ENCODE measurements at regions not wholly inside any gene's neighbourhood (a gene's known extent, or its start where the extent isn't known, plus 50 kb on each side); places are given as distances from the start of the nearest gene placed in this dataset.

DNA sequence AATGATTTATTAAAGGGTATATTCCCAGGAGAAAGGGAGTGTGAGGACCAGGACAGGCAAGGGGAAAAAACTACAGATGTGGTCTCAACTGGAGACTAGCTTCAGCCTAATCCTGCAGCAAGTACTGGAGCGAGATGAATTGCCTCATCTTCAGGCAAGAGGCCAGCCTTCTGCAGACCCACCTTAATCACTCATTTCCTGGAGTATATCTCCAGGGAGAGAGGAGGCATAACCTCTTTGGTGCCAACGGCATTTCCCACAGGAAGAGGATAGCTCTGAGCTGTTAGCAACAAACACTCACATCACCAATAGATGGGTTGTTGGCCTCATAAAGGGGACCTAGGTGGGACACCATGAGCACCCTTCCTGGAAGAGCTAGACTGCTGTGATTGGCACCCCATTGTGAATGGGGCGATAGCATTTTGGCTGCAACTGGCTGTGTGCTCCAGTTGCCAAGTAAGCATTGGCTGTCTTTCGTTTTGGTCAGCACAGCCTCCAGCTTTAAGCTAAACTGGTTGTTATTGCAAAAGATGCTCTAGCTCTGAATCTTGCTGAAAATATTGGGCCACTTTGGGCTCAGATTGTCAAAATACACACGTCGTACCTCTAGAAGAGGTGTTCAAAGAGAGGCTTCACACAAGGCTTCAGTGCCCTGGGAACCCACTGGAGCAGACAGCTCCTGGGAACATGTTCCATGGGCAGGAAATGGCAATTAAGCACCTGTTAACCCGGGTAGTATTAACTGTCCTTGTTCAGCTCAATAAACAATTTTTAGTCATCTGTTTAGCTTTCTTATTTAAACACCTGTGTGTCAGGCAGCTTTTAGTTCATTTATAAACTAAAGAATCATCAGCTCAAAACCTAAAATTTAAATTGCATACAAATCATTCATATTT, 314.8 kb upstream of the C1orf87 start:
- H3K4me1 ChIP-seq, result peaks cover 0 to 3% of the 10 kb centered on the region in 2 donors
- H3K4me3 ChIP-seq, result no peak overlapping the region
- TF ChIP-seq, protein P1, sequence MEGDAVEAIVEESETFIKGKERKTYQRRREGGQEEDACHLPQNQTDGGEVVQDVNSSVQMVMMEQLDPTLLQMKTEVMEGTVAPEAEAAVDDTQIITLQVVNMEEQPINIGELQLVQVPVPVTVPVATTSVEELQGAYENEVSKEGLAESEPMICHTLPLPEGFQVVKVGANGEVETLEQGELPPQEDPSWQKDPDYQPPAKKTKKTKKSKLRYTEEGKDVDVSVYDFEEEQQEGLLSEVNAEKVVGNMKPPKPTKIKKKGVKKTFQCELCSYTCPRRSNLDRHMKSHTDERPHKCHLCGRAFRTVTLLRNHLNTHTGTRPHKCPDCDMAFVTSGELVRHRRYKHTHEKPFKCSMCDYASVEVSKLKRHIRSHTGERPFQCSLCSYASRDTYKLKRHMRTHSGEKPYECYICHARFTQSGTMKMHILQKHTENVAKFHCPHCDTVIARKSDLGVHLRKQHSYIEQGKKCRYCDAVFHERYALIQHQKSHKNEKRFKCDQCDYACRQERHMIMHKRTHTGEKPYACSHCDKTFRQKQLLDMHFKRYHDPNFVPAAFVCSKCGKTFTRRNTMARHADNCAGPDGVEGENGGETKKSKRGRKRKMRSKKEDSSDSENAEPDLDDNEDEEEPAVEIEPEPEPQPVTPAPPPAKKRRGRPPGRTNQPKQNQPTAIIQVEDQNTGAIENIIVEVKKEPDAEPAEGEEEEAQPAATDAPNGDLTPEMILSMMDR (IDR thresholded peaks at IDR 0.05), result no peak
- no peak for DNase-seq (ENCODE audit: low spot score in 2 of 2)
- intact Hi-C loops (cut with DNase I), result no loop called here
- no peak overlapping the region for H3K27ac ChIP-seq
- no peaks in the 10 kb centered on the region for H3K27me3 ChIP-seq
- peaks cover 0 to 5% of the 10 kb centered on the region in 2 donors for H3K9me3 ChIP-seq
- H3K36me3 ChIP-seq, result no peaks in the 10 kb centered on the region

DNA sequence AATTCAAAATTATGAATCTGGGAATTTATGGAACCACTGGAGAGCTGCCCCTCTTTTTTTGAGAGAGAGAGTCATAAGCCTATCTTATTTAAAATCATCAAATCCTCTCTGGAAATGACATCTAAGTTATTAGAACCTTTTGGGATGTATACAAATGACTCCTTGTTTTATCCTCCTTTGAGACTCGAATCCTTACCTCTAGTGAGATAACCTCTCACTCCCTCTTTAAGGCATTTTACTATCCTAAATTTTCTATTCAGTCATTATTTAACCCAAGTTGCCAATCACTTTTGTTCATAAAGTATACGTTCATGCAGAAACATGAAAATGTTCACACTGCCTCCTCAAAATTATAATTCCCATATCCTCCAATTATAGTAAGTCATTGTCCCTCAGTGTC, 313.6 kb upstream of the C1orf87 start:
- Histone ChIP-seq H3K4me1 (peaks cover 0 to 3% of the 10 kb centered on the region in 2 donors), H3K36me3 (no peaks in the 10 kb centered on the region), H3K9me3 (peaks cover 0 to 5% of the 10 kb centered on the region in 2 donors), H3K27me3 (no peaks in the 10 kb centered on the region), H3K27ac (no peak overlapping the region), H3K4me3 (no peak overlapping the region)
- TF ChIP-seq, protein P1 (IDR thresholded peaks at IDR 0.05), result no peak
- DNase-seq (ENCODE audit: low spot score in 2 of 2), result no peak
- intact Hi-C loops (cut with DNase I), result no loop called here

DNA sequence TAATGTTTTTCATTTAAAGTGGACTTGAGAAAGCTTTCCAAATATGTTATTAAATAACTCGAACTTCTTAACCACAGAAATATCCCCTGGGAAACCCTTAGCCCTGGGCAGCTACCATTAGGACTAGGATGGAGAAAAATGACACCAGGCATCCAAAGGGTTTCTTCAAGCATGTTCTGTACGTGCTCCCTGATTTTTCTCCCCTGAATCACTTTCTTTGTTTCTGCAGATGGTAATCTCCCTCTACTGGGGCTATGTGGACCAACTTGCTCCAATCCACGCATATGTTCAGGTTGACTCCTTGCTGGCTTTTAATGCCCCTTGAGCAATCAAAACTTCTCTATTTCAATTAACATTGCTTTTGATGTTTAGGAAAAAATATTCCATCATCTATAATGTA, 312.7 kb upstream of the C1orf87 start:
- Histone ChIP-seq H3K27me3 (no peaks in the 10 kb centered on the region), H3K4me3 (no peak overlapping the region), H3K9me3 (peaks cover 0 to 5% of the 10 kb centered on the region in 2 donors), H3K36me3 (no peaks in the 10 kb centered on the region), H3K27ac (no peak overlapping the region), H3K4me1 (peaks cover 0 to 3% of the 10 kb centered on the region in 2 donors)
- intact Hi-C loops (cut with DNase I), result no loop called here
- TF ChIP-seq, protein P1 (IDR thresholded peaks at IDR 0.05), result no peak
- no peak for DNase-seq (ENCODE audit: low spot score in 2 of 2)

DNA sequence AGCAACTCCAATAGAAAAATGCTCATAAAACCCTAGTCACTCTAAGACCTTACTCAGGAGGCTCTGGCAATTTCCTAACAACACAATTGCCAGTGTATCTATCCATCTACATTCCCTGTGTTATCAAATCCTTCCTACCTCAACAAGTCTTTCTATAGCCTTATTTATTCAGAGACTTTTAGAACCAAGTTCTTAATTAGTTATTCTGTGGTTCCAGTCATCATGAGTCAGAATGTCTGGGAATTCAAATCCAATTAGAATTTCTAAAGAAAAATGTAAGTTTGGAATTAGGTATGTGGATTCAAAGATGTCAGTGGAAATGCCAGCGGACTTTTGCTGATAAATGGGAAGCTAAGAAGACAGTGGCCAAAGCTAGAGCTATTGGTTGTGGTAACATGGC, 302.6 kb upstream of the C1orf87 start:
- Histone ChIP-seq H3K4me3 (no peak overlapping the region), H3K27me3 (no peaks in the 10 kb centered on the region), H3K4me1 (no peaks in the 10 kb centered on the region), H3K9me3 (no peaks in the 10 kb centered on the region), H3K27ac (no peak overlapping the region), H3K36me3 (no peaks in the 10 kb centered on the region)
- TF ChIP-seq, protein P1 (IDR thresholded peaks at IDR 0.05), result no peak
- intact Hi-C loops (cut with DNase I), result no loop called here
- DNase-seq (ENCODE audit: low spot score in 2 of 2), result no peak

DNA sequence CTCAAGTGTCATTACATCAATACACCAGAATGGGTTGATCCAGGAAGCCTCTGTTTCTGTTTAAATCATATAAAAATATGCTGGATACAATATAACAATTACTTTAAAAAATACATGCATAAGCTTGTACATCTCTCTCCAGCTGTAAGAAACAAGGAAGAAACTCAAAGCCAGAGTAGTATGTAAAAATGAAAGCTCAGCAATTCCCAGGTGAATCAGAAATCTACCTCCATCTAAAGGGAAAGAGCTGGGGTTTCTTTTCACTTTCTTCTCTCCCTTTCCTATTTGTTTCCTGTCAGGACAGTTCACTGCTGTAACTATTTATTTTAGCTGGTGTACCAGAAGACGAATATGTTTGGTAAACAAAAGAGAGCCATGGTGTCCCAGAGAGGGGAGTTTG, 301.0 kb upstream of the C1orf87 start:
- Histone ChIP-seq H3K27ac (no peak overlapping the region), H3K4me1 (no peaks in the 10 kb centered on the region), H3K27me3 (no peaks in the 10 kb centered on the region), H3K4me3 (no peak overlapping the region), H3K36me3 (no peaks in the 10 kb centered on the region), H3K9me3 (no peaks in the 10 kb centered on the region)
- TF ChIP-seq, protein P1 (IDR thresholded peaks at IDR 0.05), result no peak
- intact Hi-C loops (cut with DNase I), result no loop called here
- no peak for DNase-seq (ENCODE audit: low spot score in 2 of 2)
